ENCODE measurements at regions not wholly inside any gene's neighbourhood (a gene's known extent, or its start where the extent isn't known, plus 50 kb on each side); places are given as distances from the start of the nearest gene placed in this dataset.

DNA sequence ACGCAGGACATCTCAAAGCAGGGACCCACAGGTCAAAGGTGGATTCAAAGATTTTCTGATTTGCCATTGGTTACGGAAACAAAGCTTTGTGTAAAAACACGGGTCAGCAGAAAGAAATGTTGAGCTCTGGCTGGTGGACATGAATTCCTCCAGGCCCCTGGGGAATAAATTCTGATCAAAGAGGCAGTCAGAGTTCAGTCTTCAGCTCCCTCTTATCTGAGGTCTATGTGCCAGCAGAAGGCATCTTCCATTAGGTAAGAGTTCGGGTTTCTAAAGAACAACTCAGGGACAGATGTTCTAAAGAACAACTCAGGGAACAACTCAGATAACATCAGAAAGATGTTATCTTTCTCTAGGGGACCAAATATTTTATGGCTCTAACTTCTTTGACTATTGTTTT lies 64.9 kb upstream of the PALS2 start:
- WGBS (ENCODE audit: insufficient coverage, low coverage, low lambda C conversion rate, missing lambda C conversion rate) = 61% methylated on average over 3 of the region's 4 CpGs
- Histone ChIP-seq H3K36me3 (no peaks in the 10 kb centered on the region), H3K27ac (no peak overlapping the region), H3K27me3 (no peaks in the 10 kb centered on the region), H3K4me1 (no peaks in the 10 kb centered on the region), H3K4me3 (no peak overlapping the region), H3K9me3 (no peaks in the 10 kb centered on the region)
- TF ChIP-seq, protein P1, sequence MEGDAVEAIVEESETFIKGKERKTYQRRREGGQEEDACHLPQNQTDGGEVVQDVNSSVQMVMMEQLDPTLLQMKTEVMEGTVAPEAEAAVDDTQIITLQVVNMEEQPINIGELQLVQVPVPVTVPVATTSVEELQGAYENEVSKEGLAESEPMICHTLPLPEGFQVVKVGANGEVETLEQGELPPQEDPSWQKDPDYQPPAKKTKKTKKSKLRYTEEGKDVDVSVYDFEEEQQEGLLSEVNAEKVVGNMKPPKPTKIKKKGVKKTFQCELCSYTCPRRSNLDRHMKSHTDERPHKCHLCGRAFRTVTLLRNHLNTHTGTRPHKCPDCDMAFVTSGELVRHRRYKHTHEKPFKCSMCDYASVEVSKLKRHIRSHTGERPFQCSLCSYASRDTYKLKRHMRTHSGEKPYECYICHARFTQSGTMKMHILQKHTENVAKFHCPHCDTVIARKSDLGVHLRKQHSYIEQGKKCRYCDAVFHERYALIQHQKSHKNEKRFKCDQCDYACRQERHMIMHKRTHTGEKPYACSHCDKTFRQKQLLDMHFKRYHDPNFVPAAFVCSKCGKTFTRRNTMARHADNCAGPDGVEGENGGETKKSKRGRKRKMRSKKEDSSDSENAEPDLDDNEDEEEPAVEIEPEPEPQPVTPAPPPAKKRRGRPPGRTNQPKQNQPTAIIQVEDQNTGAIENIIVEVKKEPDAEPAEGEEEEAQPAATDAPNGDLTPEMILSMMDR (IDR thresholded peaks at IDR 0.05) = no peak
- TF ChIP-seq POLR2A (IDR thresholded peaks at IDR 0.05) = no peak
- DNase-seq = no peak
- no peak for ATAC-seq
- intact Hi-C loops (cut with DNase I) = no loop called here

DNA sequence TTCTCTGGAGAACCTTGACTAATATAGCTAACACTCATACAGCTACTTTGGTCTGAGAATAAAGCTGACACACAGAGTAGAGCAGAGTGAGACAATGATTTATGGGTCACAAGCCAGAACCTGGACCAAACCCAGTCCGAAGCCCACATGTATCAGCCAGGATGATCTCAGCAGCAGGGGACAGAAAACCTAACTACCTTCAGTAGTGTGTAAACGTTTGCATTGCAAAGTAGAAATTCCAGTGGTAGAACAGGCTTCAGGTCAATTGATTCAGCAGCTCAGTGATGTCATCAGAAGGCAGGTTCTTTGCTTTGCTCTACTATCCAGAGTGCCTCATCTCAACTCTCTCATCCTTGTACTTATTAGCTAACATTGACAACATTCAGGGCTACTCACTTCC lies 62.5 kb upstream of the PALS2 start:
- H3K27ac ChIP-seq = no peak overlapping the region
- 39% methylated on average over 2 of the region's 2 CpGs for WGBS (ENCODE audit: insufficient coverage, low coverage, low lambda C conversion rate, missing lambda C conversion rate)
- no peak overlapping the region for H3K4me3 ChIP-seq
- intact Hi-C loops (cut with DNase I) = no loop called here
- DNase-seq (no peak), ATAC-seq (no peak)
- TF ChIP-seq, protein P1 (IDR thresholded peaks at IDR 0.05) = no peak
- TF ChIP-seq POLR2A (IDR thresholded peaks at IDR 0.05) = no peak
- no peaks in the 10 kb centered on the region for H3K27me3 ChIP-seq
- no peaks in the 10 kb centered on the region for H3K4me1 ChIP-seq
- H3K36me3 ChIP-seq = no peaks in the 10 kb centered on the region
- no peaks in the 10 kb centered on the region for H3K9me3 ChIP-seq

DNA sequence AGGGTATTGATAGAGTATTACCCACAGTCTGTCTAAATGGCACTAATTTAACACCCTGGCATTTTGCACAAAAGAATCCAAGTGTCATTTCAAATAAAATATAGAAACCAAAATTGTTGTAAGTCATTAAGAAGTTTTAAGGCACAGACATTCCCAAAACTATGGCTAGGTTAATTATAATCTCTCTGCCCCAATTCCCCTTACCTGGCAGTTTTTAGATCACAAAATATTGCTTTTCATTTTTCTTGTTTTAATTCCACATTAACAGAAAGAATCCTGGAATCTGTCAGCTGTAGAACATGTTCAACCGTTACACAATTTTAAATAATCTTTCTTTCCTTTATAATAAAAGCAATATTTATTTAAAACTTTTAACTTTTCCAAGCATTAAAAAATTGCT lies 56.1 kb upstream of the PALS2 start:
- no peak overlapping the region for H3K27ac ChIP-seq
- TF ChIP-seq POLR2A (IDR thresholded peaks at IDR 0.05) = no peak
- TF ChIP-seq, protein P1 (IDR thresholded peaks at IDR 0.05) = no peak
- DNase-seq (no peak), ATAC-seq (no peak)
- no peaks in the 10 kb centered on the region for H3K27me3 ChIP-seq
- H3K4me3 ChIP-seq = no peak overlapping the region
- H3K9me3 ChIP-seq = no peaks in the 10 kb centered on the region
- intact Hi-C loops (cut with DNase I) = no loop called here
- 84% methylated on average over 1 of the region's 1 CpG for WGBS (ENCODE audit: insufficient coverage, low coverage, low lambda C conversion rate, missing lambda C conversion rate)
- H3K4me1 ChIP-seq = no peaks in the 10 kb centered on the region
- H3K36me3 ChIP-seq = no peaks in the 10 kb centered on the region

DNA sequence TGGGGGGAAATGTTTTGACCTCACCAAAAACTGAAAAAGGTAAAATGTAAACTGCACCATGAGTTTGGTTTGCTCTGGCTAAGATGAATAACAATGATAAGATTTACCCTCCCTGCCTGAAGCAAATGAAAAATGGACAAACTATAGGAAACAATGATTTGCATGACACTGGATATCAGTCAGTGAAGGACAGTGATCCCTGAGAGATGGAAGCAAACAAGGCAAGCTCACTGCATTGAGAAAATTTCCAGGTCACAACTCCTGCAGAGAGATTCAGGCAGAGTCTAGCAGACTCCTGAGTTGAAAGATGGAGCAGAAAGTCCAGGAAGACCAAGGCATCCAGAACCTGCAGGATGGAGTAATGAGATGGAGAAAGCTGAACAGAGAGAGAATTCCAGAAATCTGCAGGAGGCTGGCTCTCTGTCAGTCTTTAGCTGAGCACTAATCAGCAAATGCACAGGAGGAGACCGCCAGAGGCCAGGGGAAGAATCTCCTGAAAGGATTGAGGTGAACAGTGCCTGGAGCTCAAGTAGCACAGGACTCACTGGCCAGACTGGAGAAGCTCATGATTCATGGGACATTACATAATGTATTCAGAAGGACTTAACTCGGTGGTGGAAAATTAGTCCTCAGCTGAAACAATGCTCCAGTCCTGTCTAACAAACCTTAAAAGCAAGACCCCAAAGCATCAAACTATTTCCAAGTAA lies 51.2 kb upstream of the PALS2 start:
- no peaks in the 10 kb centered on the region for H3K9me3 ChIP-seq
- ATAC-seq (no peak), DNase-seq (no peak)
- no peaks in the 10 kb centered on the region for H3K4me1 ChIP-seq
- 53% methylated on average over 2 of the region's 2 CpGs for WGBS (ENCODE audit: insufficient coverage, low coverage, low lambda C conversion rate, missing lambda C conversion rate)
- H3K27ac ChIP-seq = no peak overlapping the region
- no peaks in the 10 kb centered on the region for H3K27me3 ChIP-seq
- no peaks in the 10 kb centered on the region for H3K36me3 ChIP-seq
- no peak overlapping the region for H3K4me3 ChIP-seq
- intact Hi-C loops (cut with DNase I) = no loop called here
- no peak for TF ChIP-seq POLR2A (IDR thresholded peaks at IDR 0.05)
- TF ChIP-seq, protein P1 (IDR thresholded peaks at IDR 0.05) = no peak

Measured in right lobe of liver (tissue), 6 donors.